IMR-90 (cell line): ENCODE measurements at regions not wholly inside any gene's neighbourhood (a gene's known extent, or its start where the extent isn't known, plus 50 kb on each side); places are given as distances from the start of the nearest gene placed in this dataset.

Experiments used
- ATAC-seq: fragments of 200-7000 bp; cut with Tn5 transposase; 2 replicates; pipeline ENCODE4 v1.9.1; 2020; ENCODE audit warnings: low read depth, mild to moderate bottlenecking, moderate library complexity
- BruUV-seq: library from RNA; stranded (reverse); fragments of 400-500 nt; replicated peaks from 2 replicates; lab custom pipeline; 2021; lab: Mats Ljungman, UMichigan
- CTCF ChIA-PET: fragments of 300-600 bp; formaldehyde crosslinking; extraction: SDS; loops from one replicate; lab custom pipeline; 2021; ENCODE audit warnings: antibody characterized with exemption; lab: Yijun Ruan, JAX
- POLR2A ChIA-PET: fragments of 300-600 bp; sonication (Branson Sonifier 250); formaldehyde crosslinking; loops from one replicate; lab custom pipeline; 2022; ENCODE audit warnings: antibody characterized with exemption; ENCODE audit not compliant: unreplicated experiment; lab: Charles Lee
- DNase-seq: peaks from one replicate; pipeline ENCODE4 v3.0.0; 2013
- H2AFZ ChIP-seq: replicated peaks from 2 replicates; pipeline ENCODE3; 2013; ENCODE audit warnings: low read length, mild to moderate bottlenecking; ENCODE audit not compliant: poor library complexity
- H2AK5ac ChIP-seq: 2 replicates; pipeline ENCODE4 v1.6.1; 2013; ENCODE audit warnings: low read depth, low read length, inconsistent platforms
- H2AK9ac ChIP-seq: replicated peaks from 2 replicates; pipeline ENCODE3; 2013; ENCODE audit warnings: mild to moderate bottlenecking, low read depth, low read length, moderate library complexity; ENCODE audit not compliant: poor library complexity
- H2BK120ac ChIP-seq: 2 replicates; pipeline ENCODE4 v1.6.1; 2013; ENCODE audit warnings: low read depth, low read length, inconsistent platforms
- H2BK15ac ChIP-seq: 3 replicates; pipeline ENCODE4 v1.6.1; 2013; ENCODE audit warnings: low read depth, low read length, inconsistent platforms
- H2BK20ac ChIP-seq: 2 replicates; pipeline ENCODE4 v1.6.1; 2013; ENCODE audit warnings: low read depth, mild to moderate bottlenecking, inconsistent platforms, low read length, moderate library complexity
- H2BK5ac ChIP-seq: 2 replicates; pipeline ENCODE4 v1.6.1; 2013; ENCODE audit warnings: mild to moderate bottlenecking, low read depth, low read length, inconsistent platforms; ENCODE audit not compliant: poor library complexity, severe bottlenecking
- H3K14ac ChIP-seq: replicated peaks from 2 replicates; pipeline ENCODE4 v1.6.1; 2013; ENCODE audit warnings: low read depth, low read length, inconsistent platforms
- H3K18ac ChIP-seq: 2 replicates; pipeline ENCODE4 v1.6.1; 2013; ENCODE audit warnings: low read depth, low read length, control low read depth
- H3K23ac ChIP-seq: 2 replicates; pipeline ENCODE4 v1.6.1; 2013; ENCODE audit warnings: low read depth, low read length, inconsistent platforms
- H3K27ac ChIP-seq: 2 replicates; pipeline ENCODE4 v1.5.1; 2013; ENCODE audit warnings: mild to moderate bottlenecking, control low read depth, low read length; ENCODE audit not compliant: insufficient read depth
- H3K27me3 ChIP-seq: 2 replicates; pipeline ENCODE4 v1.6.1; 2013; ENCODE audit warnings: low read length; ENCODE audit not compliant: control insufficient read depth, insufficient read depth
- H3K36me3 ChIP-seq: 2 replicates; pipeline ENCODE4 v1.6.1; 2013; ENCODE audit warnings: low read length, mixed read lengths; ENCODE audit not compliant: control insufficient read depth, insufficient read depth
- H3K4ac ChIP-seq: 2 replicates; pipeline ENCODE4 v1.6.1; 2013; ENCODE audit warnings: low read depth, low read length, inconsistent platforms
- H3K4me1 ChIP-seq: 2 replicates; pipeline ENCODE4 v1.6.1; 2013; ENCODE audit warnings: low read length, mixed read lengths; ENCODE audit not compliant: control insufficient read depth, insufficient read depth
- H3K4me2 ChIP-seq: 2 replicates; pipeline ENCODE4 v1.6.1; 2013; ENCODE audit warnings: low read depth, mild to moderate bottlenecking, control low read depth, low read length, moderate library complexity
- H3K4me3 ChIP-seq: 2 replicates; pipeline ENCODE4 v1.5.1; 2013; ENCODE audit warnings: low read depth, mild to moderate bottlenecking, control low read depth, low read length, moderate library complexity; ENCODE audit not compliant: insufficient read depth
- H3K56ac ChIP-seq: 2 replicates; pipeline ENCODE4 v1.6.1; 2013; ENCODE audit warnings: low read length, inconsistent platforms; ENCODE audit not compliant: insufficient read depth; ENCODE audit errors: extremely low read depth
- H3K79me1 ChIP-seq, 2 experiments: 2 replicates each; pipeline ENCODE4 v1.6.1; 2013; ENCODE audit warnings: low read length in 2 of 2, inconsistent platforms in 1 of 2, low read depth in 1 of 2
- H3K9ac ChIP-seq: 2 replicates; pipeline ENCODE4 v1.6.1; 2013; ENCODE audit warnings: low read depth, low read length, control low read depth
- H3K9me1 ChIP-seq: 2 replicates; pipeline ENCODE4 v1.6.1; 2013; ENCODE audit warnings: low read length, inconsistent platforms; ENCODE audit not compliant: insufficient read depth
- H3K9me3 ChIP-seq: 2 replicates; pipeline ENCODE4 v1.6.1; 2013; ENCODE audit warnings: low read length; ENCODE audit not compliant: control insufficient read depth, insufficient read depth
- H4K20me1 ChIP-seq: 2 replicates; pipeline ENCODE4 v1.6.1; 2013; ENCODE audit warnings: low read length, inconsistent platforms; ENCODE audit not compliant: insufficient read depth
- H4K5ac ChIP-seq: 2 replicates; pipeline ENCODE4 v1.6.1; 2013; ENCODE audit warnings: mild to moderate bottlenecking, low read depth, low read length, control low read depth
- H4K8ac ChIP-seq, 2 experiments: 2 replicates each; pipeline ENCODE4 v1.6.1; 2013; ENCODE audit warnings: low read depth in 2 of 2, low read length in 2 of 2, control low read depth in 1 of 2, inconsistent platforms in 1 of 2
- H4K91ac ChIP-seq: 2 replicates; pipeline ENCODE4 v1.6.1; 2013; ENCODE audit warnings: low read depth, low read length, inconsistent platforms; ENCODE audit not compliant: insufficient read depth
- BHLHE40 ChIP-seq: fragments of 150-350 bp; IDR thresholded peaks from 2 replicates; pipeline ENCODE4 v1.6.1; 2016; ENCODE audit warnings: mild to moderate bottlenecking, low read depth, low read length
- CEBPB ChIP-seq: IDR thresholded peaks from 2 replicates; pipeline ENCODE4 v1.6.1; 2012; ENCODE audit warnings: low read depth, low read length, improper control_type of control experiment
- CHD1 ChIP-seq: IDR thresholded peaks from 2 replicates; pipeline ENCODE4 v1.6.1; 2012; ENCODE audit warnings: low read depth, low read length, improper control_type of control experiment
- FOS ChIP-seq: fragments of 150-350 bp; IDR thresholded peaks from 2 replicates; pipeline ENCODE4 v1.6.1; 2016; ENCODE audit warnings: low read depth, low read length
- MAFK ChIP-seq: IDR thresholded peaks from 2 replicates; pipeline ENCODE4 v1.6.1; 2012; ENCODE audit warnings: low read depth, low read length, improper control_type of control experiment
- MAZ ChIP-seq: IDR thresholded peaks from 2 replicates; pipeline ENCODE4 v1.6.1; 2012; ENCODE audit warnings: low read depth, mild to moderate bottlenecking, low read length, improper control_type of control experiment, moderate library complexity, borderline replicate concordance
- MXI1 ChIP-seq: IDR thresholded peaks from 2 replicates; pipeline ENCODE4 v1.6.1; 2012; ENCODE audit warnings: low read depth, mild to moderate bottlenecking, low read length, moderate library complexity, borderline replicate concordance
- NFE2L2 ChIP-seq: fragments of 150-350 bp; IDR thresholded peaks from 2 replicates; pipeline ENCODE4 v1.6.1; 2016; ENCODE audit warnings: low read depth, mild to moderate bottlenecking, low read length
- POLR2A ChIP-seq: IDR thresholded peaks from 2 replicates; pipeline ENCODE4 v1.6.1; 2012; ENCODE audit warnings: mild to moderate bottlenecking, low read depth, low read length
- SMC3 ChIP-seq: fragments of 150-350 bp; IDR thresholded peaks from 2 replicates; pipeline ENCODE4 v1.6.1; 2016; ENCODE audit warnings: low read depth, mild to moderate bottlenecking, antibody characterized with exemption, low read length, moderate library complexity
- WGBS, 2 experiments: methylation state at CpG; one replicate each; pipeline versions ENCODE4 v1.1.5 to v1.1.7; 2013; ENCODE audit warnings: missing lambda C conversion rate in 2 of 2; ENCODE audit not compliant: insufficient read length in 1 of 2; ENCODE audit errors: extremely low coverage in 2 of 2; 5-methylcytosine and 5-hydroxymethylcytosine counted together
- dilution Hi-C: fragments of 300-500 bp; cut with HindIII; formaldehyde crosslinking; loops from one replicate; pipeline ENCODE4 v1.14.3; 2018; ENCODE audit warnings: low sequenced_read_pairs; ENCODE audit not compliant: unreplicated experiment
- in situ Hi-C: fragments of 300-500 bp; cut with MboI; formaldehyde crosslinking; loops from 3 replicates; pipeline ENCODE4 v1.14.3; 2019; ENCODE audit warnings: low sequenced_read_pairs, inconsistent platforms, mixed read lengths
- intact Hi-C: fragments of 100-400 bp; cut with micrococcal nuclease; formaldehyde crosslinking; loops from 2 replicates; pipeline ENCODE4 v1.10.0; 2022

DNA sequence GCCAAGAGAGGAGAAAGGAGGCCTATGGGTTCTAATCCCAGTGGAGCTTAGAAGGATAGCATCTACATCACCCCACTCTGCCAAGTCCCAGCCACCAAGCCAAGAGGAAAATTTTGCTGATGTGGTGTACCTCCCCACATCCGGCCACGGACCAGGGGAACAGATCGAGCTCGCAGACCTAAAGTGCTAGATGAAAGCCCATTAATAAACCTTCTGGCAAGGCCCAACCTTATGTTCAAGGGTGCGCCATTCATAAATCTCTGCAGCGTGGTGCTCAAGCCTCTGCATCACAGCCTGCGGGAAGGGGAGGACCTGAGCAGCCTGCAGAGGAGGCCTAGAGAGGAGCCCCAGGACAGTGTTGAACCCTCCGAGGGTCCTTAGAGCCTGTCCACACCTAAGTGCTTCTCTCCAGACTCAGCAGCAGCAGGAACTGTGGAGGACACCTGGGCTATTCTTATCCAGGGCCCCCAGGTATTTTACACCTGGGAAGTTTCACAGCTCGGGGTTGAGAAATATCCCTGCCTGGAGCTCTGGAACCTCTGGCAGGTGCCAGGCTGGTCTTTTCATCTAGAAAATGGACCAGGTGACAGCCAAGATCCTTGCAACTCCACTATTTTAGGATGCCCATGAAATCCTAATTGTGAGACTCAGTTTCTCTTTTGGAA lies 68.0 kb downstream of the MRPL46 start:
- BruUV-seq, result no TSS peak
- Histone ChIP-seq H4K8ac (no peak overlapping the region), H3K4me3 (no peak overlapping the region), H4K5ac (no peak overlapping the region), H3K27ac (no peak overlapping the region), H3K56ac (no peak overlapping the region), H2BK5ac (no peak overlapping the region), H3K23ac (no peak overlapping the region), H3K9me1 (no peaks in the 10 kb centered on the region), H3K36me3 (no peaks in the 10 kb centered on the region), H4K20me1 (no peaks in the 10 kb centered on the region), H2AK5ac (no peak overlapping the region), H3K4ac (no peak overlapping the region), H3K9me3 (no peaks in the 10 kb centered on the region; the same call in 1 of the 2 replicates), H2BK15ac (no peak overlapping the region), H2AFZ (no peak overlapping the region), H2BK20ac (no peak overlapping the region), H2AK9ac (no peak overlapping the region), H3K4me1 (no peaks in the 10 kb centered on the region), H3K27me3 (no peaks in the 10 kb centered on the region; the same call in none of the 2 replicates), H3K79me1 (no peaks in the 10 kb centered on the region), H2BK120ac (no peak overlapping the region), H3K9ac (no peak overlapping the region), H3K18ac (no peak overlapping the region), H3K14ac (no peak overlapping the region), H4K91ac (no peak overlapping the region), H3K4me2 (no peak overlapping the region)
- 60% methylated on average over 1 of the region's 9 CpGs; no CpG with 5 or more reads in 1 of the 2 experiments for WGBS, 2 experiments
- DNase-seq, result no peak
- no peak for TF ChIP-seq SMC3
- TF ChIP-seq NFE2L2, result no peak
- no peak for TF ChIP-seq CHD1
- TF ChIP-seq MXI1, result no peak
- no peak for TF ChIP-seq MAFK
- no peak for TF ChIP-seq FOS
- no peak for TF ChIP-seq POLR2A
- TF ChIP-seq CEBPB, result no peak
- TF ChIP-seq BHLHE40, result no peak
- no peak for TF ChIP-seq MAZ
- CTCF ChIA-PET, result no interaction called here
- no peak for ATAC-seq
- POLR2A ChIA-PET, result no interaction called here
- intact Hi-C loops, result no loop called here
- dilution Hi-C loops, result no loop called here
- in situ Hi-C loops, result no loop called here
